Fibroblast of the aortic adventitia (primary cell): ENCODE measurements at regions not wholly inside any gene's neighbourhood (a gene's known extent, or its start where the extent isn't known, plus 50 kb on each side); places are given as distances from the start of the nearest gene placed in this dataset.

Experiments used
- DNase-seq: peaks from one replicate; pipeline ENCODE4 v3.0.0-alpha.2; 2010; ENCODE audit warnings: low read depth
- H3K4me3 ChIP-seq: 2 replicates; pipeline ENCODE4 v1.5.1; 2011; ENCODE audit warnings: low read depth, mild to moderate bottlenecking, control low read depth, low read length, moderate library complexity
- CTCF ChIP-seq: IDR thresholded peaks from 2 replicates; pipeline ENCODE4 v1.5.1; 2011; ENCODE audit warnings: mild to moderate bottlenecking, low read length, control low read depth, inconsistent platforms; ENCODE audit not compliant: insufficient read depth

- TF ChIP-seq CTCF: no peak
- DNase-seq: peak; percentile 85
- H3K4me3 ChIP-seq: no peak overlapping the region
Measured at GRCh38 chr4:137700072-137700471, 167.8 kb upstream of the PCDH18 start.

DNA sequence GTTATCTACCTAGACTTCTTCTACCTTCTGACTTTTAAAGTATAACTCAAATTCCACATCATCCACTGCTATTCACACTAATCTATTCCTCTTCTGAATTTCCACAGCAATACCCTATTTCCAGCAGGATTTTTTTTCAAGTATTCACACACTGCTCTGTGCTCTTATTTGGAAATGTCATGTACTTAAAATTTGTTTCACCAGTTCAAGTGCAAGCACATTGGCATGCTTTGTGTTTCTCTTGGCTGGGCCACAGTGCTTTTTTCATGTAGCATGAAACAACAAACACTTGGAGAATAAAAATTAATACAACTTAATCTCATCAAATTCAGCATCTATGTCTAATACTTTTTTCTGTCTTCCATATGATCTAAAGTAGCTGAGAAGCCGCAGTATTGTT lies 161.8 kb upstream of the PCDH18 start:
- TF ChIP-seq CTCF: no peak
- peak; percentile 79 for DNase-seq

DNA sequence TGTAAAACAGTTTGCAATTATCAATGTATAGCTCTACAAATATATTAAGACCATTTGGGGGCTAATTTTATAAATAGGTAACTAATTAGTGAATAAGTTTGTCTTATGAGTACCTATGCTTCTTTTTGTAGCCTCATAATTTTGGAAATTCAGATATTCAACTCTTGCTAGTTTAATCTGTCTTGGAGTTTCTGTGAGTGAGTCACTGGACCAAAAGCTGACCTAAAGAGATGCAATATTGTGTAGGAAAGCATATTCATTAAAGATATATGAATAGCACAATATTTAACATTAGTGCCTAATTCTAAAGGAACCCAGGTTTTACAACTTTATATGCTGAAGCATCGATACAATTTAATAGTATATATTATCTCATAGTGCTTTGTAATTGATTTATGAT lies 161.3 kb upstream of the PCDH18 start:
- DNase-seq: peak; percentile 51
- H3K4me3 ChIP-seq: no peak overlapping the region
- TF ChIP-seq CTCF: no peak

More for the DNA sequence above, 161.8 kb upstream of the PCDH18 start:
- no peak overlapping the region for H3K4me3 ChIP-seq

- no peak overlapping the region for H3K4me3 ChIP-seq
- TF ChIP-seq CTCF: no peak
Measured at GRCh38 chr4:137692205-137692604, 159.9 kb upstream of the PCDH18 start.

GRCh38 chr4:137688651-137689050 lies 156.4 kb upstream of the PCDH18 start:
- no peak for TF ChIP-seq CTCF
- DNase-seq: peak; percentile 72

More at GRCh38 chr4:137692205-137692604, 159.9 kb upstream of the PCDH18 start:
- DNase-seq: no peak

DNA sequence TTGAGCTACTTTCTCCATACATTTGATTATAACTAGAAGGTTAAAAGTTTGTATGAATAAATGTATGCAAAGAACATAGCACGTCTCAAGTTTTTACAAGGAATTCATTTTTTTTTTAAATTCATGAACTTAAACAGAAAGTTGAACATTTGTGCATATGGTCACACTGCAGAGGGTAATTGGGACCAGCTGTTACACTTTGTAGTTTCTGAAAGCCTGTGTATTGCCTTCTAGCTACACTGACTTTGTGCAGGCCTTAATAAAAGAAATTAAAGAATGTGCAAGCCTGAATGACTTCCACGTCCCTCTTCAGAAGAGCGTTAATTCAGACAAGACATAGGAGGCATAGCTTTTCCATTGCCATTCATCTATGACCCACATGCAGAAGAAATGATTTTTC lies 153.1 kb upstream of the PCDH18 start:
- peak; percentile 58 for DNase-seq
- no peak for TF ChIP-seq CTCF
- H3K4me3 ChIP-seq: no peak overlapping the region

More at GRCh38 chr4:137688651-137689050, 156.4 kb upstream of the PCDH18 start:
- no peak overlapping the region for H3K4me3 ChIP-seq

- no peak for TF ChIP-seq CTCF
- no peak overlapping the region for H3K4me3 ChIP-seq
- no peak for DNase-seq
Measured at GRCh38 chr4:137681081-137681480, 148.8 kb upstream of the PCDH18 start.
